ENCODE measurements at regions not wholly inside any gene's neighbourhood (a gene's known extent, or its start where the extent isn't known, plus 50 kb on each side); places are given as distances from the start of the nearest gene placed in this dataset.

DNA sequence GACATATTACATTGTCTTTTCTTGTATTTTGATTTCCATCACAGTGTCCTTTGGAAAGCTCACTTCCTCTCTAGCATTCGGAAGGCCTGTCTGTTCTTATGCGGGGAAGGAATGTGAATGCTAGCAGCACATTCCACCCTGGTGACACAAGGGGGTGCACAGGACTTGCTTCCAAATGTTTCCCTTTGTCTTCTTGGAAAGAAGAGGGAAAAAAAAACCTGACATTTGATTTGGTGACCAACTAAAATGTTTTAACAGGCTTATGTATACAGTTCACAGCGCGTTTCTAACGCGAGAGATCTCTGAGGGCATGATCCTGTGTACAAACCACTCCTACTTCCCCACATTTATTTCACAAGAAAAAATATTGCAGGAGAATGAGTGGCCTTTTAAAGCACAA lies 107.6 kb upstream of the FXR1 start:
- TF ChIP-seq POLR2A (IDR thresholded peaks at IDR 0.05; ENCODE audit: low read length) (no peak), GATA1 (IDR thresholded peaks at IDR 0.05; ENCODE audit: low read depth, low read length) (no peak)
- DNase-seq: no peak

DNA sequence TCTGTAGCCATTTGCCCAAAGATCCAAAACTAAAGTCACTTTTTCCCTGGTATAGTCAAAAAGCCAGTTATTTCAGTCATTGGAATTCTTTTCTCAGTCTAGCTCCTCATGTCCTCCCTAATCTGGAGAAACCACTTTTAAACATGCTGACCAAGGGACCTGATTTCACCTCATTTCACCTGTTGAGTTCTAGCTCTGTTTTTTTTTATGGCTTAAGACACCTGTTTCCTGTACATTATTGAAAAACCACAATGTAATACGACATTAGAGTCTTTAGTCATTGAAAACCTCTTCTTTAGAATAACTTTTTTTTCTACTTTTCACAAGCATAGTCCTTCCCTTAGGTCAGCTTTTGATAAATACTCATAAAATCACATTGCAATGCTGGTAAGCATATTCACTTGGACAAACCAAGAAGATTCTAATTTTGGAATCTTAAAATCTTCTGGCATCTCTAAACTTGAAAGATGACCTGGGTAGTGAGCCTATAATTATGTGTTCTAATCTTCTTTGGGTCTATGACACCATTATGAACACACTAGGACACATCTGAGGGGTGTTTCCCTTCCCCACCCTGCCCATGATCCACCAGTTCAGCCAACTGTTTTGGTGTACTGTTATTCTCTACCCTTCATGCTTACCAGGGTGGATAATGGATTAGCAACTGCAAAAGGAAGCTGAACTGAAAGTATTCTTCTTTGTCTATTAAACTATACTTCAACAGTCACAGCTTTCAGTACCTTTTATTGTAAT lies 103.5 kb upstream of the FXR1 start:
- TF ChIP-seq GATA1 (IDR thresholded peaks at IDR 0.05; ENCODE audit: low read depth, low read length) (no peak), POLR2A (IDR thresholded peaks at IDR 0.05; ENCODE audit: low read length) (no peak)
- DNase-seq: no peak

DNA sequence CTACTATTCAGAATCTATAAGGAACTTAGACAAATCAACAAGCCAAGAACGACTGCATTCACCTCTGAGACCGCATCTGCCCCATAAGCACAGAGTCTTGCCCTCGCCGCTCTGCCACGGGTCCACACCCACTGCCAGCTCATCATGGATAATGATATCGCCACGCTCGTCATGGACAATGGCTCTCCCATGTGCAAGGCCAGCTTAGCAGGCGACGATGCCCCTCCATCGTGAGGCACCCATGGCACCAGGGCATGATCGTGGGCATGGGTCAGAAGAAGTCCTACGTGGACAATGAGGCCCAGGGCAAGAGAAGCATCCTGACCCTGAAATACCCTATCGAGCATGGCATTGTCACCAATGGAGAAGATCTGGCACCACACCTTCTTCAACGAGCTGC lies 92.1 kb upstream of the FXR1 start:
- no peak for TF ChIP-seq GATA1 (IDR thresholded peaks at IDR 0.05; ENCODE audit: low read depth, low read length)
- TF ChIP-seq POLR2A (IDR thresholded peaks at IDR 0.05; ENCODE audit: low read length): no peak
- no peak for DNase-seq

DNA sequence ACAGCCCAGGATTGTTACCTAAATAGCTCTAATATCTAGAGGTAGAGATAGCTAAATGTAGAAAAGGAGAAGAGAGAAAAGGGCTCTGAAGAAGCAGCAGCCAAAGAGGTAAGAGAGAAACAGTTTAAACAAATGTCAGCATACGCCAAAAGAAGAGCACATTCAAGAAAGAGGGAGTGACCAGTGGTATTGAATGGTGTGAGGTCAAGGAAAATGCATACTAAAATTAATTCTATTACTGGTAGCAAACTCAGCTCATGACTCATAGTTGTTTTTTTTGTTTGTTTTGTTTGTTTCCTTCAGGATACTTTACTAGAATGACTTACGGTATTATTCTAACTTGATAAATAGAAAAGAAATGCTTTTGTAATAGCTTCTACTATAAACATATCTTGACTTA lies 86.5 kb upstream of the FXR1 start:
- DNase-seq: no peak
- TF ChIP-seq POLR2A (IDR thresholded peaks at IDR 0.05; ENCODE audit: low read length) (no peak), GATA1 (IDR thresholded peaks at IDR 0.05; ENCODE audit: low read depth, low read length) (no peak)

DNA sequence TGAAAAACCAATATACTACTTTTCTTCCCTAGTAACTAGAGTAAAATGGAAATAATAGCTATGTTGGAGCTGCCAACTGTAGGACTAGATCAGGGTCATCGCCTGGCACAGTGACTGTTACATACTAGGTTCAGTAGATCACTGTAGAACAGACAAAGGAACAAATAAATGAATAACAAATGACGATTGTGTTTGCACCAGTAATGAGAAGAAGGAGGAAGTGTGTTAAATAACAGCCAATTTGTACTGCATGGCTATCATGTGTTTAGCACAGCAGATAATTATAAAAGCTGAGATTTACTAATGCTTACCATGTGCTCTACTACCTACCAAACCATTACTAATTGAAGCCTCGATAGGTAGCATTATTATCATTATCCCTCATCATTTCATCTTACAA lies 85.3 kb upstream of the FXR1 start:
- no peak for DNase-seq
- TF ChIP-seq GATA1 (IDR thresholded peaks at IDR 0.05; ENCODE audit: low read depth, low read length) (no peak), POLR2A (IDR thresholded peaks at IDR 0.05; ENCODE audit: low read length) (no peak)

DNA sequence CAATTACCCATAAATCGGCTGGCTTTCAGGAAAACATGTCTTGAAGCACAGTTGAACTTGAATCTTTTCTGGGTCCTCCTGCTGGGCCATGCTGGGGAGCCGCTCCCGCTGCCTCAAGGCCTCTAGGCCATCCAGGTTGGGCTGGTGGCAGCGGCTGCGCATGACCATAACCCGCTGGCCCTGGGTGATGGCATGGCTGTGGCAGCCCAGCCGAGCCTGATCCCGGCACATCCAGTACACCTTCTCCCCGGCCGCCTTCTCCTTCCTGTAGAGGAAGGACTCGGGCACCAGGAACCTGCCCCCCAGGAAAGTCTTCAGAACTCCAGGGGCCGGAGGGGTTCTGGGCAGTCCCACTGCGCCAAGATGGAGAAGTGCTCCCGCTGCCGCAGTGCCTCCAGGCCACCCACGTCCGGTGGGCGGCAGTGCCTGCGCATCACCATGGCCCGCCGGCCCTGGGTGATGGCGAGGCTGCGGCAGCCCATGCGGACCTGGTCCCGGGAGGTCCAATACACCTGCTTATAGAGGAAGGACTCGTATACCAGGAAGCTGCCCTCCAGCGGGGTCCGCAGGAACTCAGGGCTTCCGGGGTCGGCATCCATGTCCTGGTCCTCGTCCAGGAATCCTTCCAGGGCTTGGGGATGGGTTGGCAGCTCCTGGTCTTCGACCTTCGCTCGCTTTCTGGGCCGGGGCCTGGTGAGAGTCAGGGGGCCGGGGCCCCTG lies 84.3 kb upstream of the FXR1 start:
- no peak for DNase-seq
- TF ChIP-seq POLR2A (IDR thresholded peaks at IDR 0.05; ENCODE audit: low read length) (no peak), GATA1 (IDR thresholded peaks at IDR 0.05; ENCODE audit: low read depth, low read length) (no peak)

DNA sequence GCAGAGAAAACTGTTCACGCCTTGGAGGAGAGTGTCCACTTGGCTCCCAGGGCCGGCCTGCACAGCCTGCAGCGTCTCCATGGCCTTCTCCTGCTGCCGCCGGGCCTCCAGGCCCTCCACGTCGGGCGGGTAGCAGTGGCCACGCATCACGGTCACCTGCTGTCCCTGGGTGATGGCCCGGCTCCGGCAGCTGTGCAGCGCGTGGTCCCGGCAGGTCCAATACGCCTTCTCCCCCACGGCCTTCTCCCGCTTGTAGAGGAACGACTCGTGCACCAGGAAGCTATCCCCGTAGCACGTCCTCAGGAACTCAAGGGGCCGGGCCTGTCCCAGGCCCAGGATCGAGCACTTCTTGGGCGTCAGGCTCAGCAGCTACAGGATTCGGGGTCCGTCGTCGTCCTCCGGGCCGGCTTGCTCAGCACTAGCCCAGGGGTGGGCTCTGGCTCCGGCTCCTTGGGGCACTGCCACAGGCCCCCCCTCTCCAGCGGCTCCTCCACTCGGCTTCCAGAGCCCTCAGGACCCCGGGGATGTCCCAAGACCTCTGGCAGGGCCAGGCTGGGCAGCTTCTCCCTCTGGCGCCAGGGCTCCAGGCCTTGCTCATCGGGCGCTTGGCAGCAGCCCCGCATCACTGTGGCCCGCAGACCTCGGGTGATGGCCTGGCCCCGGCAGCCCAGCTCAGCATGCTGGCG lies 83.6 kb upstream of the FXR1 start:
- DNase-seq: no peak
- no peak for TF ChIP-seq POLR2A (IDR thresholded peaks at IDR 0.05; ENCODE audit: low read length)
- TF ChIP-seq GATA1 (IDR thresholded peaks at IDR 0.05; ENCODE audit: low read depth, low read length): no peak

DNA sequence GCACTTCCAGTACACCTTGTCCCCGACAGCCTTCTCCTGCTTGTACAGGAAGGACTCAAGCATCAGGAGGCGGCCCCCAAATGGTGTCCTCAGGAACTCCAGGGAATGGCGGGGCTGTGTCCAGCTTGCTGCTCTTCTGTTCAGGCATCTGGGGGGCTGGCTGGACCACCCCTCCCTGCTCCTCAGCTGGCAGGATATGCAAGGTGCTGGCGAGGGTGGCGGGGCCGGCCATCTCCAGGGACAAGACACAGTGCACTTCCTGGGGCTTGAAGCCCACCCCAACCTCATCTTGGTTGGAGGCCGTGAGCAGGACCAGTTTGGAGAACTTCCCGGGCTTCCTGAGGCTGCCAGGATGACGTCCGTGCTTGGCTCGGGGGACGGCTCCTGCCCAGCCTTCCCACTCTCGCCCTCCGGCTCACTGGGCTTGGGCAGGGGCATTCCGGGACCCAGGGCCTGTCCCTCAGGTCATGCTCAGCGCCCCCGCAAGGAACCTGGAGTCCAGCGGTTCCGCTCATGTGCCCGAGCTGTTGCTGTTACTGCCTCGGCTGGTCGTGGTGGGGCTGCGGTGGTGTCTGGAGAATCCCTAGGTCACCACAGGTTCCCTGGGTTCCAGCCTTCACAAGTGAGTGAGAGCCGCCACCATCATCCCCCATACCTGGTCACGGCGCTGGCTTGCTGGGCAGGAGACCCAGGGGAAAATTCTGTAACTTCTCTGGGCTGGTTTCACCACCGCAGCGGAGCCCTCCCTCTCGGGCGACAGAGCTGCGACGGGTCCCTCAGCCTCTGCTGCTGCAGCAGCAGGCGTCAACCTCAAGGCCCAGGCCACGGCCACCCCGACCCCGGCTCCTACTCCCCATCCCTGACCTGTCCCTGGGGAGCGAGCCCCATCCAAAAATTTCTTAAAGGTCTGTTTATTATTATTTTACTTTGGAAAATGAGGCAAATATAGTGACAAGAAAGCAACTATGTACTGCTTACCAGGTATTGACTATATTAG lies 82.8 kb upstream of the FXR1 start:
- TF ChIP-seq POLR2A (IDR thresholded peaks at IDR 0.05; ENCODE audit: low read length) (no peak), GATA1 (IDR thresholded peaks at IDR 0.05; ENCODE audit: low read depth, low read length) (no peak)
- peak in 1 of 2 experiments; percentile 1 for DNase-seq

DNA sequence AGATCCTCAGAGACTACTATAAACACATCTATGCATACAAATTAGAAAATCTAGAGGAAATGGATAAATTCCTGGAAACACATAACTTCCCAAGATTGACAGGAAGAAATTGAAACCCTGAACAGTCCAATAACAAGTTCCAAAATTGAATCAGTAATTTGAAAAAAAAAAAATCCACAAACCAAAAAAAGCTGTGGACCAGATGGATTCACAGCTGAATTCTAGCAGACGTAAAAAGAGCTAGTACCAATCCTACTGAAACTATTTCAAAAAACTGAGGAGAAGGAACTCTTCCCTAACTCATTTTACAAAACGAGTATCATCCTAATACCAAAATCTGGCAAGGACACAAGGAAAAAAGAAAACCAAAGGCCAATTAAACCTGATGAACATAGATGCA lies 77.0 kb upstream of the FXR1 start:
- TF ChIP-seq GATA1 (IDR thresholded peaks at IDR 0.05; ENCODE audit: low read depth, low read length): no peak
- TF ChIP-seq POLR2A (IDR thresholded peaks at IDR 0.05; ENCODE audit: low read length): no peak
- no peak for DNase-seq

DNA sequence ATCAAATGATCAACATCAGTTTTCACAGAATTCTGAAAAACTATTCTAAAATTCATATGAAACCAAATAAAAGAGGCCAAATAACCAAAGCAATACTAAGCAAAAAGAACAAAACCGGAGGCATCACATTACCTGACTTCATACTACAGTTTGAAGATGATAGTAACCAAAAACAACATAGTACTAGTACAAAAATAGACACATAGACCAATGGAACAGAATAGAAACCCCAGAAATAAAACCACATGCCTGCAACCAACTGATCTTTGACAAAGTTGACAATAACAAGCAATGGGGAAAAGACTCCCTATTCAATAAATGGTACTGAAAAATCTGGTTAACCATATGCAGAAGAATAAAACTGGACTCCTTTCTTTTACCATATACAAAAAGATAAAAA lies 75.7 kb upstream of the FXR1 start:
- no peak for TF ChIP-seq POLR2A (IDR thresholded peaks at IDR 0.05; ENCODE audit: low read length)
- no peak for TF ChIP-seq GATA1 (IDR thresholded peaks at IDR 0.05; ENCODE audit: low read depth, low read length)
- DNase-seq: no peak

DNA sequence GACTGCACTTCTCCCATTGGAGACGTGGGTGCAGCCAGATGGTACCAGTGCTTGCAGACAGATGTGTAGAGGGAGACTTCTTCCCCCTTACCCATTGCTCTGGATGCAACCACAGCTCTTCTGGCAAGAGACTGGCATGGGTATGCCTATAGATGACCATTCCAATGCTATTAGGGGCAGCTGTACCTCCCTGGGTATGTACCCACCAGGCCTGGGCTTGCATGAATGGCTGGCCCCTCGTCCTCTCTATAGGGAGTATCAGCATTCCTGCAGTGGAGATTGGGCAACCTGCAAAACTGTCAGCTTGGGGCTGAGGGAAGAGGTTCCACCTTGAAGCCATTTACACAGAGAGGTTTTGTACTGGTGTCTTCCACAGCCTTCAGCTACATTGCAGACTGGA lies 57.6 kb upstream of the FXR1 start:
- no peak for DNase-seq

DNA sequence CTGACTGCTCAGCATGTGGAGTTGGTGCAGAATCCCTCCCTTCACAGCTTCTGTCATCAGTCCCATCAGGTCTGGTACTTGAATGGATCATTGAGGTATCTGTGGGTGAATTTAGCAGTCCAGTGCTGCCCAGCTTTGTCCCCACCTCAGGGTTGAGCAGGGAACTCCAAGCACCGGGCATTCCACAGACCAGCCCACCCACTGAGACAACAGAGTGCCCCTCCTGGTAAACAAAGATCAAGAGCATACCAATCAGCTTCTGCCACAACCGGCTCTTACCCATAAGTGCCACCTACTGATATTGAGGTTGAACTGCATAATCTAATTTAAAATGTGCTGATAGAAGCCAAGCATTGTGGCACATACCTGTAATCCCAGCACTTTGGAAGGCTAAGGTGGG lies 57.1 kb upstream of the FXR1 start:
- DNase-seq: no peak
- TF ChIP-seq POLR2A (IDR thresholded peaks at IDR 0.05; ENCODE audit: low read length): no peak
- TF ChIP-seq GATA1 (IDR thresholded peaks at IDR 0.05; ENCODE audit: low read depth, low read length): no peak

More for the DNA sequence above, 57.6 kb upstream of the FXR1 start:
- no peak for TF ChIP-seq POLR2A (IDR thresholded peaks at IDR 0.05; ENCODE audit: low read length)
- no peak for TF ChIP-seq GATA1 (IDR thresholded peaks at IDR 0.05; ENCODE audit: low read depth, low read length)

DNA sequence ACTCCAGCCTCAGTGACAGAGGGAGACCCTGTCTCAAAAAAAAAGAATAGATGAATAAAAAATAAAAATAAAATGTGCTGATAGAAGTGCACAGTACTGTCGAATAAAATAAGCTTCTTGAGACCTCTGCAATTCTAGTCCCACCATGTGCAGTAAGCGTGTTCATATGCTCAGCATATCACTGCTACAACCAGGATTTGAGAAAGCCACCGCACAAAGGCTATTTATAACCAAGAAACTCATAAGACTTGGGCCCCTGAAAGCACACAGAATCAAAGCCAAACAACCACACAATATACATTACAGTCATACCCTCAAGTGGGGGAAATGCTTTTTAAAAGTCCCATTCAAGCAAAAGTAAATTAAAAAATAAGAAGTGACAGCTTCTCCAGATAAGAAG lies 56.5 kb upstream of the FXR1 start:
- DNase-seq: no peak
- no peak for TF ChIP-seq POLR2A (IDR thresholded peaks at IDR 0.05; ENCODE audit: low read length)
- TF ChIP-seq GATA1 (IDR thresholded peaks at IDR 0.05; ENCODE audit: low read depth, low read length): no peak

All from erythroblast (primary cell).